ENCODE measurements at regions not wholly inside any gene's neighbourhood (a gene's known extent, or its start where the extent isn't known, plus 50 kb on each side); places are given as distances from the start of the nearest gene placed in this dataset.
A peak's percentile ranks its signal among the peaks of the same experiment; 100 is the strongest.

DNA sequence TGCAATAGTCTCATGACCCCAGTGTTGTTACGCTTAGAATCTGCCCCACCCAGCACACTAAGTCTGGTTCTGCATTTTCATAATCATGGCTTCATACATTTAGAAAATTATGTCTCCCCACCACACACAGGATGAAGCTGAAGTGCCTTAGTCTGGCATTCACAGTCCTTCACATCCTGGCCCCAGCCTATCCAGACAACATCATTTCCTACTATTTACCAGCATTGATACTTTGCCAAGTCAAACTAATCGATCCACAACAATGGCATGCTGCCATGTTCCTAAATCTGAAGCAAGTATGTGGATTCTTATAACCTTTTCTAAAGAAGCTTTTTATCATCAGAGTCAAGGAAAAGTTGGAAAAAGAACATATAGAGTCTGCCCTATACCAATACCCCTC is 132.4 kb upstream of the FBXL4 start:
- Histone ChIP-seq H3K4me3 (no peak overlapping the region), H3K27ac (no peak overlapping the region), H3K36me3 (no peaks in the 10 kb centered on the region), H3K27me3 (no peaks in the 10 kb centered on the region), H3K9me3 (no peaks in the 10 kb centered on the region), H4K20me1 (no peaks in the 10 kb centered on the region), H3K9ac (no peak overlapping the region), H3K4me2 (no peak overlapping the region), H3K4me1 (no peaks in the 10 kb centered on the region)
- TF ChIP-seq Cebpa-rat (IDR thresholded peaks at IDR 0.05) = no peak

DNA sequence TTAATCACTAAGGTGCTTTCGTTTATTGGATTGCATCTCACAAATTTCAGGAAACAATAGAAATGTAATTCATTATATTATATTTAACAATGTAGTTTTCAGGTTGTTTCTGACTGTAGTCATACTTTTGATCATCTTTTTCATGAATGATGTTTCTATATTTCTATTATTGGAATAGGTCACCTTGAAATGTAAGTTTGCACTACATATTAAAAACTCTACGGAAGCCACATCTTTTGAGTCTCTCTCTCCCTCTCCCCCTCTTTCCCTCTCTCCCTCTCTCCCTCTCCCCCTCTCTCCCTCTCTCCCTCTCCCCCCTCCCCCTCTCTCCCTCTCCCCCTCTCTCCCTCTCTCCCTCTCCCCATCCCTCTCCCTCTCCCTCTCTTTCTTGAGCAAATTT is 131.3 kb upstream of the FBXL4 start:
- Histone ChIP-seq H3K9me3 (no peaks in the 10 kb centered on the region), H3K9ac (no peak overlapping the region), H3K4me2 (no peak overlapping the region), H3K4me1 (no peaks in the 10 kb centered on the region), H4K20me1 (no peaks in the 10 kb centered on the region), H3K4me3 (no peak overlapping the region), H3K27me3 (no peaks in the 10 kb centered on the region), H3K36me3 (no peaks in the 10 kb centered on the region), H3K27ac (no peak overlapping the region)
- TF ChIP-seq Cebpa-rat (IDR thresholded peaks at IDR 0.05) = no peak

DNA sequence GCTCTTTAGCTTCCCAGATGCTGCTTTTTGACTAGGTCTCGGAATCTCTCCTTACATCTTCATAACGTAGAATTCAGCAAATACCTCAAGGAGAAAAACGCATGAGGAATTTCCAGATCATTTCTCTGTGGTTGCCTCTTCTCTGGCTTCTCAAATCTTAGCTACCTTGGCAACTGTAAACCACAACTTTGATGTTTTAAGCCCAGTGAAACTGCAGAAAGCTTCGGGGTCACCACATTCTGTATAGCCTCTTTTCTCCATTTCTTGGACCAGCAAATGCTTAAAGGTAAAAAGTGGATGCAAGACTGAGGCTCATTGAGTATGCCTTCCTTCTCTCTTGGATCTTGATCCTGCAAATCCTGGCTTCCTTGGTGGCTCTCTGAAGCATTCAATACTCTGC is 125.5 kb upstream of the FBXL4 start:
- Histone ChIP-seq H3K9ac (no peak overlapping the region), H3K27me3 (no peaks in the 10 kb centered on the region), H3K36me3 (no peaks in the 10 kb centered on the region), H3K4me1 (no peaks in the 10 kb centered on the region), H3K27ac (no peak overlapping the region), H3K4me2 (no peak overlapping the region), H4K20me1 (no peaks in the 10 kb centered on the region), H3K4me3 (no peak overlapping the region), H3K9me3 (no peaks in the 10 kb centered on the region)
- TF ChIP-seq Cebpa-rat (IDR thresholded peaks at IDR 0.05) = no peak

DNA sequence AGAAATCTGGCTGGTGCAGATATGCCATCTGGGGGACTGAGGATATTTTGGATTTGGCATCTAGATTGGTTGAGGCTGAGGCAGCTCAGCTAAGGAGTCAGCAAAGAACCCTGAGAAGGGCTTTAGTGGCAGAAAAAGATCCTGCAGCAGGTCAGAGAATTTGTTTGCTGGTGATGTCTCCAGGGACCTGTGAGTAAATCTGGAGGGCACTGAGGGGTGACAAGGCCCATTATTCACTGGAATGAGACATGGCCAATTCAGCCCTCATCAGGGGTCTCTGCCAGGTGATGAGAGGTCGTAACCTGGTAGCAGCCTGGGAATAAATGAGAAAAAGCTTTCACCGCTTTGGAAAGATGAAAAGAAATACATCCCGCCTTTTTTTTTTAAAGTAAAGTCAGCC is 118.3 kb upstream of the FBXL4 start:
- Histone ChIP-seq H3K4me2 (peak overlapping the region; percentile 19; the same call in 1 of the 2 replicates), H3K27me3 (no peaks in the 10 kb centered on the region), H3K9me3 (no peaks in the 10 kb centered on the region), H3K4me1 (peaks cover 10% of the 10 kb centered on the region), H3K27ac (no peak overlapping the region), H3K36me3 (no peaks in the 10 kb centered on the region), H3K4me3 (no peak overlapping the region), H4K20me1 (no peaks in the 10 kb centered on the region), H3K9ac (no peak overlapping the region)
- TF ChIP-seq Cebpa-rat (IDR thresholded peaks at IDR 0.05) = no peak

DNA sequence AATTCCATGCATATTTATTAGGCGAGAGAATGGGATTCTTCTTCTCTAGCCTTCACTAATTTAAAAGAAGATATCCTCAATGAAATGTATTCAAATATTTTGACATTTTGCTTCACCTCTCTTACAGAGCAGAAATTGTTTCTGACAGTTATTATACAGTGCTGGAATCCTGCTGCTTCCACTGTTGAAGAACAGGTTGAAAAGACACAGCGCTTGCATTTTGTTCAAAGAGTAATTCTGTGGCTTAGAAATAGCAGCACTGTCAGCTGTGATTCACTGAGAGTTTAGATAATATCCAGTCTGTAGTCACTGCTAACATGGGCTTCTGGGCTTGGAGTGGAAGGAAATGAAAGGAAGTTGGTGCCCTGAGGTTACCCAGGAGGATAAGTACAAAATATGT is 117.1 kb upstream of the FBXL4 start:
- Histone ChIP-seq H3K9me3 (no peaks in the 10 kb centered on the region), H3K4me1 (peaks cover 10% of the 10 kb centered on the region), H3K27ac (no peak overlapping the region), H3K9ac (no peak overlapping the region), H3K36me3 (no peaks in the 10 kb centered on the region), H4K20me1 (no peaks in the 10 kb centered on the region), H3K4me2 (no peak overlapping the region), H3K4me3 (no peak overlapping the region), H3K27me3 (no peaks in the 10 kb centered on the region)
- no peak for TF ChIP-seq Cebpa-rat (IDR thresholded peaks at IDR 0.05)

DNA sequence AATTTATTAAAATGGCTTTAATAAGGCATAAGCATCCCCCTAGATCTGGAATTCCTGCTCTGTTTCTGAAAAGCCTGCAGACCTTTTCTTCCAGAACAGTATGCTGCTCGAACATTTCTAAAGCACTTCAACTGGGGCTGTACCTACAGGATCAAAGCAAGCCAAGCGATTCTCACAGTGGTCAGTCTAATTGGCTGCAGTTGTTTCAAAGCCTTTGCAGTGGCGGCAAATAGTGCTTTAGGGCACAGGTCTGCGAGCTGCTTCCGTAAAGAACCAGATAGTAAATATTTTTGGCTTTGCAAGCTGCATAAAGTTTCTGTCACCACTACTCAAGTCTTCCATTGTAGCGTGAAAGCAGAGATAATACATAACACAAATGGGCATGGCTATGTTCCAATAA is 88.9 kb upstream of the FBXL4 start:
- Histone ChIP-seq H3K4me1 (no peaks in the 10 kb centered on the region), H3K27me3 (no peaks in the 10 kb centered on the region), H3K27ac (no peak overlapping the region), H3K9ac (no peak overlapping the region), H3K36me3 (no peaks in the 10 kb centered on the region), H3K9me3 (no peaks in the 10 kb centered on the region), H3K4me3 (no peak overlapping the region), H3K4me2 (no peak overlapping the region), H4K20me1 (no peaks in the 10 kb centered on the region)
- TF ChIP-seq Cebpa-rat (IDR thresholded peaks at IDR 0.05) = no peak

DNA sequence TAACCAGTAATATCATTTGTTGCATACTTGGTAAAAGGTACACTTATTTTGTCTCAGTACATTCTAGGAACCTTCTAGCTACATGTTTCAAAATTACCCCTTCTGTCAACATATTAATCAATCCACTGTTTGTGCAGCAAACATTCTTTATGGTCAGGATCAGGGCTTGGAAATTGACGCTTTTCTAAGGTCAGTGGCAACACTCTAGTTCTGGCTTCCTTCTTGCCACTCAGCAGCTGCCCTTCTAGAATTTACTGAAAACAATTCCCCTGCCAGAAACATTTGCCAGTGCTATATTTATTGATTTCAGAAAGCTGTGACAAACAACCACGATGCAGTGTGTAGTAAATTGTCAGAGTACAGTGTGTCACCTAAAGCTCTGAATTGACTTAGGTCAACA is 84.7 kb upstream of the FBXL4 start:
- Histone ChIP-seq H3K27me3 (no peaks in the 10 kb centered on the region), H3K27ac (no peak overlapping the region), H3K4me1 (no peaks in the 10 kb centered on the region), H3K9ac (no peak overlapping the region), H3K4me2 (no peak overlapping the region), H3K9me3 (peaks cover 4% of the 10 kb centered on the region; the same call in 1 of the 2 replicates), H3K4me3 (no peak overlapping the region), H4K20me1 (no peaks in the 10 kb centered on the region), H3K36me3 (no peaks in the 10 kb centered on the region)
- no peak for TF ChIP-seq Cebpa-rat (IDR thresholded peaks at IDR 0.05)

DNA sequence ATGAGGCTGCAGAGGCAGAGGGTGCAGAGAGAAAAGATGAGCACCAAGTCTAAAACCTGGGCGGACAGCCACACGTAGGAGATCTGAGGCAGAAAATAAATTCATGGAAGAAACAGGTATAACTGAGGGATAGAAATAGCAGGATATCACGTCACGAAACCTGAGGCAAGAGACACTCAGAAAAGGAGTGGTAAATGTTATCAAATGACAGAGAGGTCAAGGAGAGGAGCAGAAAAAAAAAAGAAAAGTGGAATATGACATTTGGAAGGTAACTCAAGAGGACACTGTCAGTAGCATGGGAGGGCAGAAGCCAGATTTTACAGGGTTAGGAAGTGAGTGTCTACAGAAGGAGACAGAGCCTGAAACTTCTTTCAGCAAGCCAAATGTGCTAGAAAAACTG is 84.2 kb upstream of the FBXL4 start:
- H3K9ac ChIP-seq = no peak overlapping the region

DNA sequence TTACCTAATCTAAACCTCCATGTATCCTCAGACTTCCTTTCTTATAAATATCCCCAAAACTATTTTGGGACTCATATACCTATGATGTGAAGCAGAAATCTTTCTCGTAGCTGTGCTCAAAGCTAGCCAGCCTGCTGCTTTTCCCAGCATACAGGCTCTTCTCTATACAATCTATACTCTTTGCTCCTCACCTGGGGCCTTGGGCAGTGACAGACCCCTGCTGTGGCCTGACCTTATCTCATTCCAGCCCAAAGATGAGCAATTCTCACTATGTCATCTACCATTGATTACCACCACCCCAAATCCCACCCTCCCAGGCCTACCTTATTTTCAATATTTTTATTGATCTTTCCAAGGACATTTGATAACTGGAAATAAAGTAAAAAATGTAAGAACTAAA is 83.2 kb upstream of the FBXL4 start:
- Histone ChIP-seq H4K20me1 (no peaks in the 10 kb centered on the region), H3K9ac (no peak overlapping the region), H3K4me3 (no peak overlapping the region), H3K36me3 (no peaks in the 10 kb centered on the region), H3K4me1 (no peaks in the 10 kb centered on the region), H3K9me3 (peaks cover 19% of the 10 kb centered on the region), H3K4me2 (no peak overlapping the region), H3K27me3 (no peaks in the 10 kb centered on the region), H3K27ac (no peak overlapping the region)
- TF ChIP-seq Cebpa-rat (IDR thresholded peaks at IDR 0.05) = no peak

More for the DNA sequence above, 84.2 kb upstream of the FBXL4 start:
- Histone ChIP-seq H3K27ac (no peak overlapping the region), H3K9me3 (peaks cover 8% of the 10 kb centered on the region), H3K4me2 (no peak overlapping the region), H3K4me1 (no peaks in the 10 kb centered on the region), H4K20me1 (no peaks in the 10 kb centered on the region), H3K36me3 (no peaks in the 10 kb centered on the region), H3K27me3 (no peaks in the 10 kb centered on the region), H3K4me3 (no peak overlapping the region)
- no peak for TF ChIP-seq Cebpa-rat (IDR thresholded peaks at IDR 0.05)

DNA sequence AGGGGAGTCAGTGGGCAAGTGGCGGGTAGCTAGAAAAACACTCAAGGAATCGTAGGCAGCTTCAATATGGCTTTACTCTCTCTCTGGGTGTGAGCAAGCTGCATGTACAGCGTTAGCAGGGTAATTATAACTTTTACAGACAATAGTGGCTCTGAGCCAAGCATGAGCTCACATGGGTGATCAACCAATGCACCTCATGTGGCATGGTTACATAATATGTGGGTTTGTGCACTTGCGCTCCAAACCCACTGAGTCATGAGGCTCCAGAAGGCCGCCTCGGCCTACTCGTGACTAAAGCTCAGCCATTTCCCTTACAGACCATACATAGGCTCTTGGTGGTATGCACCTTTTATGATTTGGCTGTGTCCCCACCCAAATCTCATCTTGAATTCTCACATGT is 78.4 kb upstream of the FBXL4 start:
- Histone ChIP-seq H3K27ac (no peak overlapping the region), H3K4me3 (no peak overlapping the region), H3K4me1 (no peaks in the 10 kb centered on the region), H3K36me3 (no peaks in the 10 kb centered on the region), H3K4me2 (no peak overlapping the region), H4K20me1 (no peaks in the 10 kb centered on the region), H3K9me3 (peaks cover 37% of the 10 kb centered on the region), H3K9ac (no peak overlapping the region), H3K27me3 (no peaks in the 10 kb centered on the region)
- TF ChIP-seq Cebpa-rat (IDR thresholded peaks at IDR 0.05) = no peak

DNA sequence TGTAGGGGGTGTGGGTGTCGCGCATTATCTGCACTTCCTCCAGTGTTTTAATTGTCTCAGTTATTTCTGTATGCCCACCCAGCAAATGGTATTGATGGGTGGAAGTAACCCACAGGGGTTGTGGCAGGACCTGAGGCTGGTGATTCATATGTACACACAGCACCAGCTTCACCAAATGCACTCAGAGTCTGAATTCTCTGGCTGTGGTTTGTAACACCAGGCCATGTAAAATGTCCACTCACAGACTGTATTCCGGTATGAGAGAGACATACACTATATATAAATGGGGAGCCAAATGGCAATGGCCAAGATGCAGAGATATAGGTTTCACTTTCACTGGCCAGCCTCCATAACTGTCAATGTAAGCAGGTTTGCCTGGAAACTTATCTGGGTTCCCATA is 76.3 kb upstream of the FBXL4 start:
- Histone ChIP-seq H3K9ac (no peak overlapping the region), H3K36me3 (no peaks in the 10 kb centered on the region), H3K9me3 (peaks cover 37% of the 10 kb centered on the region), H3K27me3 (no peaks in the 10 kb centered on the region), H3K4me1 (no peaks in the 10 kb centered on the region), H3K27ac (no peak overlapping the region), H4K20me1 (no peaks in the 10 kb centered on the region), H3K4me2 (no peak overlapping the region), H3K4me3 (no peak overlapping the region)
- TF ChIP-seq Cebpa-rat (IDR thresholded peaks at IDR 0.05) = no peak

Measured in BLaER1 (cell line).